RWPE2 (cell line): ENCODE measurements at regions not wholly inside any gene's neighbourhood (a gene's known extent, or its start where the extent isn't known, plus 50 kb on each side); places are given as distances from the start of the nearest gene placed in this dataset.

ENCODE experiments used
- ATAC-seq: fragments of 200-7000 bp; cut with Tn5 transposase; 3 replicates; pipeline ENCODE4 v1.9.1; 2021; ENCODE audit warnings: low read depth
- DNase-seq: peaks from one replicate; pipeline ENCODE4 v3.0.0-alpha.2; 2020; ENCODE audit warnings: low spot score
- H3K27ac ChIP-seq: fragments of 450-650 bp; 2 replicates; pipeline ENCODE4 v1.5.1; 2017; ENCODE audit warnings: mild to moderate bottlenecking; ENCODE audit not compliant: poor library complexity, severe bottlenecking
- H3K27me3 ChIP-seq: fragments of 250-450 bp; sonication (Bioruptor Pico); 2 replicates; pipeline ENCODE4 v1.5.1; 2021; ENCODE audit warnings: mild to moderate bottlenecking, moderate library complexity; ENCODE audit not compliant: insufficient read depth, poor library complexity, severe bottlenecking
- H3K36me3 ChIP-seq: fragments of 250-450 bp; sonication (Bioruptor Pico); 2 replicates; pipeline ENCODE4 v1.5.1; 2020; ENCODE audit warnings: low read depth, mild to moderate bottlenecking, moderate library complexity
- H3K4me1 ChIP-seq: fragments of 250-450 bp; sonication (Bioruptor Pico); 2 replicates; pipeline ENCODE4 v1.5.1; 2021; ENCODE audit warnings: mild to moderate bottlenecking, moderate library complexity; ENCODE audit not compliant: insufficient read depth, poor library complexity, severe bottlenecking
- H3K4me3 ChIP-seq: fragments of 250-450 bp; sonication (Bioruptor Pico); 2 replicates; pipeline ENCODE4 v1.5.1; 2021; ENCODE audit warnings: mild to moderate bottlenecking, moderate library complexity; ENCODE audit not compliant: severe bottlenecking
- H3K9me3 ChIP-seq: fragments of 250-450 bp; sonication (Bioruptor Pico); 2 replicates; pipeline ENCODE4 v1.5.1; 2021; ENCODE audit warnings: mild to moderate bottlenecking, moderate library complexity; ENCODE audit not compliant: severe bottlenecking
- CTCF ChIP-seq: fragments of 450-650 bp; IDR thresholded peaks from one replicate; pipeline ENCODE4 v1.5.1; 2017; ENCODE audit warnings: mild to moderate bottlenecking, moderate library complexity; ENCODE audit not compliant: poor library complexity, severe bottlenecking

GRCh38 chr13:99911965-99912566 is 59.5 kb downstream of the ZIC5 start:
- no peaks in the 10 kb centered on the region for H3K9me3 ChIP-seq
- H3K36me3 ChIP-seq = no peaks in the 10 kb centered on the region
- no peaks in the 10 kb centered on the region for H3K4me1 ChIP-seq
- peaks cover 10% of the 10 kb centered on the region for H3K27me3 ChIP-seq
- no peak for TF ChIP-seq CTCF
- no peak overlapping the region for H3K27ac ChIP-seq
- ATAC-seq (no peak), DNase-seq (no peak)
- H3K4me3 ChIP-seq = no peak overlapping the region

GRCh38 chr13:99911069-99911964 is 60.2 kb downstream of the ZIC5 start:
- no peak for TF ChIP-seq CTCF
- peaks cover 10% of the 10 kb centered on the region for H3K27me3 ChIP-seq
- no peaks in the 10 kb centered on the region for H3K9me3 ChIP-seq
- H3K36me3 ChIP-seq = no peaks in the 10 kb centered on the region
- DNase-seq (no peak), ATAC-seq (no peak)
- H3K4me3 ChIP-seq = no peak overlapping the region
- no peaks in the 10 kb centered on the region for H3K4me1 ChIP-seq
- H3K27ac ChIP-seq = no peak overlapping the region

- peaks cover 10% of the 10 kb centered on the region for H3K27me3 ChIP-seq
- no peak for DNase-seq
- no peaks in the 10 kb centered on the region for H3K4me1 ChIP-seq
Observed at GRCh38 chr13:99909836-99910619, 61.5 kb downstream of the ZIC5 start.

DNA sequence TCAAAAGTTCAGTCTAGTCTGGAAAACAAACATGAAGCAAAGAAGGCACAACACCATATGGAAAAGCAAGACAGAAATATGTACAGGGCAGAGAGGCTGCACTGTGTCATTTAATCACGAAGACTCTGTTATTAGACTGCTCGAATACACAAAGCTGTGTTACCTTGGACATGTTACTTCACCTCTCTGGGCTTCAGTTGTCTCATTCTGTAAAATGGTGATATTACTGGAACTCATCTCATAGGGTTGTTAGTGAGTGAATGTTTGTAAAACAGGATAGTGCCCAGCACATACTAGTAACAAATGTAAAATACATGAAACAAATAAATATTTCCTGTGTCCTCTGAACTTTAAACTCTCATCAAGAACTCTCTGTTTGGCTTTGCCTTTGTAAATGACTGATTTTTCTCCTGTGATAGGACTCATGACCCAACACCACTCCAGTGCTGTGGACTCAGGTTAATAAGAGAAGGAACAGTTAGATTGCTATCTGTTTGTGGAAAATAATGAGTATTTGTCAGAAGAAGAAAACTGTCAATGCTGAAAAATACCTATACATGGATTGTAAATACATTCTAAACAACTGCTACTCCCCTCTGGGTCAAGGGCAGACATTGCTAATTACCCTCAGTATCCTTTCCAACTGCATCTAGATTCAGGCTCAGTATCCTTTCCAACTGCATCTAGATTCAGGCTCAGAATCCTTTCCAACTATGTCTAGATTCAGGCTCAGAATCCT is 62.3 kb downstream of the ZIC5 start:
- Histone ChIP-seq H3K27me3 (peaks cover 10% of the 10 kb centered on the region), H3K36me3 (no peaks in the 10 kb centered on the region), H3K27ac (no peak overlapping the region), H3K4me1 (no peaks in the 10 kb centered on the region), H3K4me3 (no peak overlapping the region), H3K9me3 (no peaks in the 10 kb centered on the region)
- TF ChIP-seq CTCF = no peak
- ATAC-seq (no peak), DNase-seq (no peak)

More at GRCh38 chr13:99909836-99910619, 61.5 kb downstream of the ZIC5 start:
- Histone ChIP-seq H3K27ac (no peak overlapping the region), H3K4me3 (no peak overlapping the region), H3K36me3 (no peaks in the 10 kb centered on the region), H3K9me3 (no peaks in the 10 kb centered on the region)
- TF ChIP-seq CTCF = no peak
- ATAC-seq = no peak
